22Rv1 (cell line): ENCODE measurements at regions not wholly inside any gene's neighbourhood (a gene's known extent, or its start where the extent isn't known, plus 50 kb on each side); places are given as distances from the start of the nearest gene placed in this dataset.

Source experiments
- ZFX ChIP-seq: fragments of 450-650 bp; IDR thresholded peaks from 2 replicates; pipeline ENCODE4 v1.6.1; 2017; ENCODE audit warnings: antibody characterized with exemption, borderline replicate concordance
- TF ChIP-seq, protein P1 (sequence below): fragments of 450-650 bp; IDR thresholded peaks from 2 replicates; pipeline ENCODE4 v1.5.1; 2017; ENCODE audit warnings: mild to moderate bottlenecking

- TF ChIP-seq, protein P1, sequence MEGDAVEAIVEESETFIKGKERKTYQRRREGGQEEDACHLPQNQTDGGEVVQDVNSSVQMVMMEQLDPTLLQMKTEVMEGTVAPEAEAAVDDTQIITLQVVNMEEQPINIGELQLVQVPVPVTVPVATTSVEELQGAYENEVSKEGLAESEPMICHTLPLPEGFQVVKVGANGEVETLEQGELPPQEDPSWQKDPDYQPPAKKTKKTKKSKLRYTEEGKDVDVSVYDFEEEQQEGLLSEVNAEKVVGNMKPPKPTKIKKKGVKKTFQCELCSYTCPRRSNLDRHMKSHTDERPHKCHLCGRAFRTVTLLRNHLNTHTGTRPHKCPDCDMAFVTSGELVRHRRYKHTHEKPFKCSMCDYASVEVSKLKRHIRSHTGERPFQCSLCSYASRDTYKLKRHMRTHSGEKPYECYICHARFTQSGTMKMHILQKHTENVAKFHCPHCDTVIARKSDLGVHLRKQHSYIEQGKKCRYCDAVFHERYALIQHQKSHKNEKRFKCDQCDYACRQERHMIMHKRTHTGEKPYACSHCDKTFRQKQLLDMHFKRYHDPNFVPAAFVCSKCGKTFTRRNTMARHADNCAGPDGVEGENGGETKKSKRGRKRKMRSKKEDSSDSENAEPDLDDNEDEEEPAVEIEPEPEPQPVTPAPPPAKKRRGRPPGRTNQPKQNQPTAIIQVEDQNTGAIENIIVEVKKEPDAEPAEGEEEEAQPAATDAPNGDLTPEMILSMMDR, result no peak
- TF ChIP-seq ZFX, result no peak
These were observed 137.3 kb upstream of the FSHR start for GRCh38 chr2:49291619-49292018.
